GM12872 (cell line): ENCODE measurements at regions not wholly inside any gene's neighbourhood (a gene's known extent, or its start where the extent isn't known, plus 50 kb on each side); places are given as distances from the start of the nearest gene placed in this dataset.

Source experiments
- TF ChIP-seq, protein P1 (sequence below): IDR thresholded peaks from 3 replicates; pipeline ENCODE4 v1.5.1; 2011; ENCODE audit warnings: low read depth, mild to moderate bottlenecking, low read length, moderate library complexity; ENCODE audit not compliant: insufficient read depth

DNA sequence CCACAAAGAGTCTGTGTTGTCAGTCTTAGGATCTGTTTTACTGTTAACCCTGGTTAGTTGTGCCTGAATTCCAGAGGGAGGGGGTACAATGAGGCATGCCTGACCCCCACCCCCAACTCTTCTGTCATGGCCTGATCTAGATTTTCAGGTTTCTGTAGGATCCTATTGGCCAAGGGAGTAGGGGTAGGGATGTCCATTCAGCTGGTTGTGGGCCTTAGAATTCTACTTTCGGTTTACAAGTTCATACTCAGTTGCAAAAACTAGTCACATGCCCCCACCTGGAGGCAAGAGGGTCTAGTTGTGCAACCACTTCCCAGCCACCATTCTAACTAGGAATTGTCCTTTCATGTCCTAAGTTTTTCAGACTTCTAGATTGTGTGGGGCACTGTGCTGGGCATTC, 94.3 kb upstream of the MBNL2 start:
- TF ChIP-seq, protein P1, sequence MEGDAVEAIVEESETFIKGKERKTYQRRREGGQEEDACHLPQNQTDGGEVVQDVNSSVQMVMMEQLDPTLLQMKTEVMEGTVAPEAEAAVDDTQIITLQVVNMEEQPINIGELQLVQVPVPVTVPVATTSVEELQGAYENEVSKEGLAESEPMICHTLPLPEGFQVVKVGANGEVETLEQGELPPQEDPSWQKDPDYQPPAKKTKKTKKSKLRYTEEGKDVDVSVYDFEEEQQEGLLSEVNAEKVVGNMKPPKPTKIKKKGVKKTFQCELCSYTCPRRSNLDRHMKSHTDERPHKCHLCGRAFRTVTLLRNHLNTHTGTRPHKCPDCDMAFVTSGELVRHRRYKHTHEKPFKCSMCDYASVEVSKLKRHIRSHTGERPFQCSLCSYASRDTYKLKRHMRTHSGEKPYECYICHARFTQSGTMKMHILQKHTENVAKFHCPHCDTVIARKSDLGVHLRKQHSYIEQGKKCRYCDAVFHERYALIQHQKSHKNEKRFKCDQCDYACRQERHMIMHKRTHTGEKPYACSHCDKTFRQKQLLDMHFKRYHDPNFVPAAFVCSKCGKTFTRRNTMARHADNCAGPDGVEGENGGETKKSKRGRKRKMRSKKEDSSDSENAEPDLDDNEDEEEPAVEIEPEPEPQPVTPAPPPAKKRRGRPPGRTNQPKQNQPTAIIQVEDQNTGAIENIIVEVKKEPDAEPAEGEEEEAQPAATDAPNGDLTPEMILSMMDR: no peak

DNA sequence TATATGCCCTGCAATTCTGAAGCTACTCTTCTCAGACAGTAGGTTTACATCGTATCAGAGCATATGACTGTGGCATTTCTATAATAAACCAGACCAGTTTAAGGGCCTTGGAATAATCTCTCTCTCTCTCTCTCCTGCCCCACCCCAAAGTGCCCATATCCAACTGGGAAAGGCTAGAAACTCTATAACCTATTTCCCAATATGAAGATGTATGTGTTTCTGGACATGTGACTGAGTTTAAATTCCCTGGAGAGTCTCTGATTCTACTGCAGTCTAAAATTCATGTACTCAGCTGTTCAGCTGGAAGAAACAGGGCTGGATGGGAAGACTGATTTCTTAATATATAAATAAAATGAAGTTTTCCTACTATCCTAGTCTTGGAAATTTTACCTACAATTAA, 91.9 kb upstream of the MBNL2 start:
- TF ChIP-seq, protein P1: no peak

DNA sequence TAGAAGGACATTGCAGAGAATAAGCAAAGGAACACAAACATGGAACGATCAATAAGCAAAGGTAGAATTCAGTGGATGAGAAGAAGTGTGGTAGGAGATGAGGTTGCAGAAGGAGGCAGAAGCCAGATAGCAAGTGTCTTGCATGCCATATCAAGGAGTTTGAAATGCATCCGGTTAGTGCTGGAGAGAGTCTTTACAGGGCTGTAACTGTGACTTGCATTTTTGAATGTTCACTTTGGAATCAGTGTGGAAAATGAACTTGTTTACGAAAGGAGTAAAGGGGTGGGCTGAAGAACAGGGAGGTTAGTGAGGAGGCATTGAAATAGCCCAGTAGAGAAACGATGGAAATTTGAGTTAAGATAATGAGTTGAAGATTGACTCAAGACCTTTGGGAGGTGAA, 90.7 kb upstream of the MBNL2 start:
- TF ChIP-seq, protein P1: no peak

- TF ChIP-seq, protein P1: no peak
These were observed 88.6 kb upstream of the MBNL2 start for GRCh38 chr13:97133554-97133953.

GRCh38 chr13:97133955-97134354, 88.2 kb upstream of the MBNL2 start:
- TF ChIP-seq, protein P1: no peak

DNA sequence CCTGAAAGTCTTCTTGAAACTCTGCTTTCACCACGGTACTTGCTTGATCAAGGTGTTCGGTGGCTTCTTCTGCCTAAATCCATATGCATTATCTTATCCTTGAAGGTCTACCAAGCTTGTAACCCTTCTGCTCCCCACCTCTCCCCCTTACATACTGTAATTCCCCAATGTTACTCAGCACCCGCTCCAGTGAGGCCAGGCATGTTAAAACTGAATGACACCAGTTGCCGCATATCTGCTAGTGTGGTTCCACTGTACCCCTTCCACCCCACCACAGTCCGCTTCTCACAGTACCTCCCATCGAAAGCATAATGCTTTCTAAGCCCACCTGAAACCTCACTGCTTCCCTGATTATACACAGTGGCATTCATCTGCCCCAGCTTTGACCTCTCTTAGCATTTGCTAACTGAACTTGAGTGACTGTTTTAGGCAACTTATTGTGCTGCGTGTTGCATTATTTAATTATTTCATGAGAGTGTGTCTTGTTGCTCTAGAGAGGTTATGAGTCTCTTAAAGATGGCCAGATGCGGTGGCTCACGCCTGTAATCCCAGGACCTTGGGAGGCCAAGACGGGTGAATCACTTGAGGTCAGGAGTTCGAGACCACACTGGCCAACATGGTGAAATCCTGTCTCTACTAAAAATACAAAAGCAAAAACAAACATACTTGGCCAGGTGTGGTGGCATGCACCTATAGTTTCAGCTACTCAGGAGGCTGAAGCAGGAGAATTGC, 87.6 kb upstream of the MBNL2 start:
- TF ChIP-seq, protein P1: no peak

DNA sequence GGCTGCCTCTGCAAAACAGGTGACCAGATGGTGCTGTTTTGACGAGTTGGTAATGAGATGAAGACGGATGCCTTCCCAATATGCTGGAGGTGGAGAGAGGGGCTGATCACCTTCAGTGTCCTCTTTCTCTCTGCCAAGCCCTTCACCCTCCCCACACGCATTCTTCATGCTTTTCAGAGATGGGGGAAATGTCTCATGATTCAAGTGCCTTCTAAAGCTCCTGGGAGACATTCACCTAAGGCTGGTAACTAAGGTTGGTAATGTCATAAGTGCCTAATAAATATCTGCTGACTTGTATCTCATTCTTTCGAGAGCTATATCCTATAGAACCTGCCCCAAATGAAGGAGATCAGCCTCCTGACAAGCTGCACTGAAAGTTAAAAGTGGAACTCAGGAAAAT, 86.2 kb upstream of the MBNL2 start:
- TF ChIP-seq, protein P1: no peak
